Activated naive CD4-positive, alpha-beta T cell treated with anti-CD3 and anti-CD28 coated beads, Interleukin-2, amount 50 U/mL, for 16 hours (primary cell): ENCODE measurements at regions not wholly inside any gene's neighbourhood (a gene's known extent, or its start where the extent isn't known, plus 50 kb on each side); places are given as distances from the start of the nearest gene placed in this dataset.

Experiments used
- DNase-seq: peaks from one replicate; pipeline ENCODE4 v3.0.0-alpha.2; 2020

DNA sequence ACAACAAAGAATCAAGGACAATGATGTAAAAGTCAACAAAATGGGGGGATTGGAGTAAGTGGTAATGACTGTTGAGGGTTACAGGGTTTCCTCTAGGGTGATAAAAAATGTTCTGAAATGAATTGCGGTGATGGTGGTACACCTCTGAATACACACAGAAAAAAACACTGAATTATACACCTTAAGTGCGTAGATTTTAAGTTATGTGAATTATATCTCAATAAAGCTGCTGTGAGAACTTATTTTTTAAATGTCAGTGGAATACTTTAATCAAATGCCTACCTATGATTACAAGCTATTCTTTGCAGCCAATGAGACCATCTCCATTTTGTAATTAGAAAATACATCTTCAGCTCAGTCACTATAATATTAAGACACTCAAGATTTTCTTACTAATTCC, 53.5 kb downstream of the ZNF608 start:
- DNase-seq: no peak

DNA sequence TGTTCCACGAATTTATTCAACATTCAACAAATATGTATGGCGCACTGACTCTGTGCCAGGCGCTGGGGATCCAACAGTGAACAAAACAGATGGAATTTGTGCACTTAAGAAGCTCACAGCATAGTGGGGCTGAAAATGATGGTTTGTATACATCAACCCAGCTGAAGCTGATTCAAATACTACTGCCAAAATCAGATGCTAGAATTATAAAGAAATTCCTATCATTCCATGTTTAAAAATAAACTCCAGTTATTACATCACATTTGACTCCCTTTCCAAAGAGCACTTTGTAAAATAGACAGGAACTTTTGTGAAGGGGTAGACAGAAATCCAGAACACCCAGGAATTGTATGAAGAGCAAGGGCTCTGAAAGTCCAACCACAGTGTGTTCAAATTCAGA, 54.1 kb downstream of the ZNF608 start:
- DNase-seq: no peak

DNA sequence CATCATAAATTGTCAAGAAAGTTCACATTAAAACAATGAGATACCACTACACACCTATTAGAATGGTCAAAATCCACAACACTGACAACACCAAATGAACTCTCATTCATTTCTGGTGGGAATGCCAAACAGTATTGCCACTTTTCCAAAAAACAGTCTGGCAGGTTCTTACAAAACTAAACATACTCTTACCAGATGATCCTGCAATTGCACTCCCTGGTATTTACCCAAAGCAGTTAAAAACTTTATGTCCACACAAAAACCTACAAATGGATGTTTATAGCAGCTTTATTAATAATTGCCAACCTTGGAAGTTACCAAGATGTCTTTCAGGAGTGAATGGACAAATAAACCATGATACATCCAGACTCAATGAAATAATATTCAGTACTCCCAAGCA, 56.8 kb downstream of the ZNF608 start:
- DNase-seq: no peak

DNA sequence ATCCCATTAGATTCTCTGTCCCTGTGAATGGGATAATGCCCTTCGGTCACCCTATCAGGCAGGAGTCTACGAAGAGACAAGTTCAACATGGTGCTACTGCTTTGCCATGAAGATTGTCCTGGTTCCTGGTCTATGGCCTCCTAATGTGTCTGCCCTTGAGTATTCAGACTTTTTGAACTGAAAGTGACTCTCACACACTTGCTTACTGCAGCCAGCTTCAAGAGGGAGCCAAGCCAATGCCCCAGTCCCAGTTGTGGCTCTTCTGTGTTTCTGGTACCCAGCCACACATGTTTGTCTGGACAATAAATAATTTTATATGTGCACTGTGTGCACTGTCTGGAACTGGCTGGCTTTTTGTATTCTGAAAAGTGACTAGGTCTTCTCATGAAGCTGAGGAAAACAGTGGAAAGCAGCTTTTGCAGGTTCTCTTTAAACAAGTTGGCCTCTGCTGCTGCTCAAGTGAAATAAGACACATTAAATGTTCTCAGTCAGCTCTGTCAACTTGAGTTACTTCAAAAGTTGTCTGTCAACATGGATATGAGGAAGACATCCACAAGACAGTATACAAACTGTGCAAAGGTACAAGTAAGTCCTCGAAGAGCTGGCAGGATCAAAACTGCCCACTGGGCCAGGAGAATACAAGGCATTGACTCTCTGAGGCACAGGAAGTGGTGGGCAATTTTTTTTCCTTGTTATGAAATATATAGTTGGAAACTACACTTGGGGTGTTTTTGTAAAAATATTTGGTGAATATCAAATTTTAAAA, 60.0 kb downstream of the ZNF608 start:
- DNase-seq: no peak

DNA sequence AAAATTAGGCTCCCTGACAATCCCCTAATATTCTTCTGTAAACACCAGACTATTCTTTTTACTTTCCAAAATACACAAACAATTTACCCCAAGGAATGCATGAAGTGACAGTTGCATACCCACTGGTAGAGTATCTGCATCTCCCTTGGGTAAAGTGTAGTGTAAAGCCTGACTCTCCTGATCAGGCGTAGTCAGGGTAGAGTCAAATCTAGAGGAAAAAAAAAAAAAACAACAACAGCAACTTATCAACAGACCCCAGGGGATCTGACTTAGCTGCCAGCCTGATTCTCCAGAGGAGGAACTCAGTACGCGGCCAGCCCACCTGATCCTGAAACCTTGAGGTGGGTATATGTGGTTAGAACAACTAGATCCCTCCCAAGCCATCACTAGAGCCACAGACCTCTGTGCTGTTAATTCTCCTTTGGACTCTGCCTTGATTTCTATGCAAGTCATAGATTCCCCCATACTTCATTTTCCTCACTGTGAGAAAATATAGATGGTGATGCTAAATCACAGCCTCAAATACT, 61.0 kb downstream of the ZNF608 start:
- DNase-seq: no peak

DNA sequence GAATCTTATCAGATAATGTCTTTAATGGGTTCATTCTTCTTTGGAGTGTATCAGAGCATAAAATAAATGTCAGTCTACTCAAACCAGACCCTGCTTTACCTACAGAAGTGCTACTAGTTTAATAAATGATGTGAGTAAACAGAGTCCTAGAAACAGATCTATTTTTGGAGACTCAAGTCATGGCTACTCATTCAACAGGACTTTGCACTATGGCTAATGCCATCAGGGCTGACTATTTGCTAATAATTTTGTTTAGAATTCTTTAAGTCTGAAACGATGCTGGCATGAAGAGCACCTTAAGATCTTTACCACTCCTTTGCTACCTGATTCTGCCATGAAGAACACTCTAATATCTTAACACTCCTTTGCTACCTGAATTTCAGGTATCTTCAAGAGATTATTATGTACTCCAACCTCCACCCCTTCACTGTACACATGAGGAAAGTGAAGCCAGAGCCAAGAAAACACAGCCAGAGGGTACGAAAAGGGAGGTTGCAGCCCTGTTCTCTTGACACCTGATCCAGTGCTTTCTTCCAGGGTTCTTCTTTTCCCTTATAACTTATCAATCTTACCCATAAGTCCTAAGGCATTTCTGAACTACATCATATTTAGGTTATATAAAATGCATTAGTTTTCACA, 62.4 kb downstream of the ZNF608 start:
- no peak for DNase-seq

DNA sequence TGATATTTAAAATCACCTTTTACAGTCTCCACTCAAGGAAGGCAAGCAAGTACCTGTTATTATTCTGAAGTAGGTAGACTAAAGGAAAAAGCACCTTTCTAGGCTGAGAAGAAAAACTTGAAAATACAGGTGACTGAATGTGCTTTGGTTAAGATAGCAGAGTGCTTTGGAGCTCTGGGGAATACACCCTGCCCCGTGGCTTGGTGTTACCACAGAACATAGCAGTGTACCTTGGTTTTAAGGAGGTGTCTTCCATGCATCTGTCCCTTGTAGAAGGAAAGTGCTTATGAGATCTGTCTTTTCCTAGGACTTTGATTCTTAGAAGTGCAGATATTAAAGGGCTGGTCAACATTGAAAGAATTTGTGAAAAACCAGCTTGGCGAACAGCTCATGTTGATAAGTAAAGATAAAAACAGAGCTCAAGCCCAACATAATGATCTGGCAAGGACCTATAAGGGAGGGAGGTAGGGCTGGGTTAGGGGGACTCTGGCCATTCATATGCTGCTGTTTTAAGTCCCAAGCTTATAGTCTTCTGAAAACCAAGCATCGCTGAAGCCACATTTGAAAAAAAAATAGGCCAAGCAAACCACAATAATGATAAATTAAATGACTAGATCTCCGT, 66.8 kb downstream of the ZNF608 start:
- no peak for DNase-seq

DNA sequence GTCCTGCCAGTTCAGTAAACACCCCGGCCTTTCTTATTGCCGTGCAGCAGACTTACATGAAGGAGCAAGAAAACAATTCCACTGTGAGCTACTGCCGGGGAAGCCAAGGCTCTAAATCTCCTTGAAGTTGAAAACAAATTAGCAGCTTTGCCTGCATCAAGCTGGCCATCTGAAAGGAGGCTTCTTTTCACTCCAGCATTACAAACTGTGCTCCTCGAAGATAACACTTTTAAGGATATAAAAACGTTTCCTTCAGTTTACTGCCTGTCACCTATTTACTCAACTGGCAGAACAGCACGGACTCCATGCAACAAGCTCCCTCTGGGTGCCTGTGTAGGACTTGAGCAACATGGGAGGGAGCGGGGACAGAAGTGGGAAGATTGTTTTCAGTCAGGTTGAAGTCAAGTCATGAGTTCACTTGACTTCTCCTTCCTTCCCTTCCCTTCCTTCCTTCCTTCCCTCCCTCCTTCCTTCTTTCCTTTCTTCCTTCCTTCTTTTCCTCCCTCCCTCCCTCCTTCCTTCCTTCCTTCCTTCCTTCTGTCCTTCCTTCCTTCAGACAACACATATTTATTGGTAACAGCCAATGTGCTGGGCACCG, 67.4 kb downstream of the ZNF608 start:
- DNase-seq: no peak

DNA sequence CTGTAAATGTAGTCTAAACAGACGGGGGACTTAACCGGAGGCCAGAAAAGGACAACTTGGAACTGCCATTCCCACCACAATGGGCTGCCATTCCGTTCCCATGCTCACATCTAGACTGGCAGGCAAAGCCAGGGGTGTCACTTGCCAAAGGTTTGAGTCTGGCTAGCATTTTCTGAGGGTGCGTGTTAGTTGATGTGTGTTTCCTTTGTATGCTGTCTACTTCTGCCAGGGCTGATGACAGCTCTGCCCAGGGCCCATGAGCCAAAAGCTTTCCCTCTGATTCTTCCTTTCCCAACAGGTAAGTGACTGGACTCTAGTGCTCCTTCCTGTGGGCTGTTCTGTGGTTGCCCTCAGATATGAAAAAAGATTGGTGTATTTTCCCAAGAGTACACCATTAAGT, 68.0 kb downstream of the ZNF608 start:
- DNase-seq: no peak

DNA sequence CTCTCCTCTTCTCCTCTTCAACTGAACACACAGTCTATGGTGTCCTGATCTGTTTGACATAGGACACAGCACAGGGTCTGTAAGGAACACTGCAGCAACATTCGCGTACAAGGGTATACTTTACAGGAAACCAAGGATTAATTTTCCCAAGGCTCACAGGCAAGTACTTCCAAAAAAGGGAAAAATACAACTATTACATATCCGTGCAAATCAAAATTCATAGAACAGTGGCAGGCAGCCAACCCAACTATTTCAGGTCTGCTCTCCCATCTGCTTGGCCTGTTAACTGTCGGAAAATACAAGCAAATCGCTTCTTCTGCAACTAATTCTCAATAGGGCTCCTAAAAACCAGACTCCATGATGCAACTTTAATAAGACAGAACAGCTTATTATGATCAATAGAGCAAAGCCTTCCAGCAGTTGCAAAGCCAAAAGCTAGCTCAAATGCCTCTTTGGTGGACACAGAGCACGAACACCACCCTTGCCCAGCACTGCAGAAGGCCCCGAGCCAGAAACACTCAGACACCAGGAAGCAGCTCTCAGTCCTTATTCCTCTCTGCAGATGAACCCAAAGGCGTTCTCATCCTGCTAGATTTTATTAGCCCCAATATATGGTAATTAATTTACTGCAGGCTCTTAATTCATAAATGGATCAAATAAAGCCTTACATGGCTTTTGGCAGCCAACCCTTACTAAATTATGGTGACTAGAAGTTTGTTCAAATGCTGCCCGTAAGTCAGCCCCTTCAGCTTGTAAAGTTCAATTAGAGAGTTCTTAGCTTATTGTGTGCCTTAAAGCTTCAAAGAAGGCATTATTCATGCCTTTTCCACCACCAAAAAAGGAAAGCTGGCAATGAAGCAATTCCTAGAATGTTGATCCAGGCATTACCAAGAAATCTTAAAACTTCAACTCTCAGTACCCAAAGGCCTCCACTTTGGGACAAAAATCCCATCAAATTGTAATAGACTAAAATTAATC, 68.8 kb downstream of the ZNF608 start:
- DNase-seq: no peak

DNA sequence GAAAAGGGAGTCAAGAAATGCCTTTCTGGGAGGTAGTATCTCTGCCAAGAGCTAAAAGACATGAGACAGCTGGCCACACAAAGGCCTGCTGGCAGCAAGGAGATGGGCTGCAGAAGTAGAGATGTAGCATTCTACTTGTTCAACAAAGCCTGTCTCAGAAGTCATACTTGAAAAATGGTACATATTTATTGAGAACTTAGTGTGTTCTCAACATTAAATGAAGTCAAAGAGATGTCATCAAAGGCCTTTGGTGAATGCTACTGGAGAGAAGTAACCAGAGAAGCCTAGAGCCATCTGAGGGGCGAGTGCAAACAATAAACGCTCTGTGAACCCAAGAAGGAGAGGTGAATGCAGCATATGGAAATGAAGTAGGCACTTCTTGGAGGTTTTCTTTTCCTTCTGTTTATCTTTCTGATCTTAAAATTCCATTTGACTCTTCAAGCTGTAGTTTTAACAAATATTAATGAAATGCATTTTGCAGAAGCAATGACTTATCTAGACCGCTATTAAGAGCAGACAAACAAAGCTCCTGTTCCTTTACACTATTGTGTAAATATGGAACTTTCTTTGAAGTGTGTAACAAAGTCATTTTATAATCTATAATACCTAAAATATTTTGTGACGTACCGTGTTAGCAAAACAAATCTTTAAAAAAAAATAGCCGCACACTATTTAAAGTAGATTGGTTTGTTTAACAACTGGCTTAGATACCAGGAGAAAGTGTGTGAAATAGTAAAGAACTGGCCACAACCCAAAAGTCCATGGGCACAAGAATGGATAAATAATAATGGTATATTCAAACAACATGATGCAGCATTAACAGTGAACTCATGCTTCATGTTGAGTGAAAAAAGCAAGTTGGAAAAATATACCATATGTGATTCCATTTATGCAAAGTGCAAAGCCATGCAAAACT, 70.2 kb downstream of the ZNF608 start:
- no peak for DNase-seq

DNA sequence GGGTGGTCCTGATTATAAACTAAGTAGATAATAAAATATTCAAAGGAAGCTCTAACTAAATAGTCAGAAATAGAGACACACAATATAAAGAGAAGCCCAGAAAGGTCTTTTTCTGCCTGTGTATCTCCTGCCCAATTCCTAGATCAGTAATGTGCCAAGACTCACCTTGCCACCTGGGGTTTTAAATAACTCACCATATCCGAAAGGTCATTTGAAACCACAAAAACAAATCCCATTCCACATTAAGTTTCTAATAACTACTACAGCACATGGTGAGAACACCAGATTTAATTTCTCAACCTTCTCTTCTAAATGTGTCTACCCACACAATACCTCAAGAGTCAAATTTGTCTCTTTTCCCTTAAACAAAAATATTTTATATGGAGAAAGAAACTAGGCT, 75.2 kb downstream of the ZNF608 start:
- no peak for DNase-seq

DNA sequence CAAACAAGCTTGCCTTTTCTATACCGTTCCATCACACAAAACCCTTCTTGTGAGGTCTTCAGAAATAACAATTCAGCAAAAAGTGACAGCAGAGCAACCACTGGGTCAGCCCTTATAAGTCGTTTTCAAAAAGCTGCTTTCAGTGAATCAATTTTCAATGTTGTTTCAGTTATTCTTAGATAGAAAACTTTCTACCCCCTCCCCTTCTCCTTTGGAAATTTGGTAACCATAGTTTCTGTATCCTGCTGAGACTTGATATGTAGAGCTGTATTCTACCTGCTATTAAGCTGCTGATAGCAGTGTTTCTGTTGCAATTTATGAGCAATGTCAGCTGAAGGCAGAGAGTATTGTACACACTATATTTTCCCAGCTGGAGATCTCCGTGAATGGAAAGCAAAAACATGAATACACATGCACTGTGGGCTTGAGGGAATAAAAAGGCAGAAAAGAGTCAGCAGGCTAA, 75.7 kb downstream of the ZNF608 start:
- DNase-seq: no peak

DNA sequence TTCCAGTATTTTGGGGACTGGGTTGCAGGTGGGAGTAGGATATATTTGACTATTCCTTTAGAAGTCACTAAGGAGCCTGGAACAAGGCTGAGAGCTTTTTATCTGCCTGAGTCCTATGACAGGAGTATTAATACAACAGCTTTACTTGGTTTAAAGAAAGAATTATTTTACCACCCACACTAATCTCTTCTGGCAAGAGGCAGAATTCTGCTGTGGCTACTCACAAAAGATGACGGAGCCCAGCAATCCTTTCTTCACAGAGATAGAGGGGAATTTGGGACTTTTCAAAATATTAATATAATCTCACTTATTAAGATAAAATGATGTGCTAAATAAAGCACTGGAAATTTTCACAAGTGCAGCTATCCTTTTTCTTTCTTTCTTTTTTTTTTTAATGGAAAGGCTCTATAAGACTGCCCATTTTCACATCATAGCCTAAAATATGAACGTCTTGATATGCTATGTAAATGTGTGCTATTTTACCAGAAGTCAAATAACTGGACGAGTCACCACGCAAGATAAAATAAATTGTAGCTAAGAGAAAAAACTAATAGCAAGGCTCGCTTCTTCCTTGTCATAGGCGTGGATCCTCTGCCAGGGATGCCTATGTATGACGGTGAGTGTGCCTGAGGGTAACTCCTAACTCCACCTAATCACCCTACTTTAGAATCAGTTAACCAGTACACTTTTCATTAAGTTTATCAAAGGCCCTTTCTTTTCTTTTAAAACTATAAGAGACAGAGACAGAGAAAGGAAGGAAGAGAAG, 76.3 kb downstream of the ZNF608 start:
- no peak for DNase-seq

DNA sequence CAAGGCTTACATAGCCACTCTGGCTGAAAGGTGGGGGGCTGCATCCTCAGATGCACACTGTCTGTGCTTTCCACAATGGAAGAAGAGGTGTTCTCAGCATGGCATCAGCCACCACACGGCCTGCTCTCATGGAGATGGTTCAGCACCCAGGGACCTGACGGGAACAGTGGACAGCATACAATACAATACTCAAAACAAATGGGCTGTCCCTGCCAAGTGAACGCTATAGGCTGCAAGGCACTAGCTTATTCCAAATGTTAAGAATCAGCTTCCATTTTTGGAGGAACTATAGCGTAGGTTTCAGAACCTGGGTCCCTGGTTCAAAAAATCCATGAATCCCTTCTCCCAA, 77.2 kb downstream of the ZNF608 start:
- DNase-seq: no peak

DNA sequence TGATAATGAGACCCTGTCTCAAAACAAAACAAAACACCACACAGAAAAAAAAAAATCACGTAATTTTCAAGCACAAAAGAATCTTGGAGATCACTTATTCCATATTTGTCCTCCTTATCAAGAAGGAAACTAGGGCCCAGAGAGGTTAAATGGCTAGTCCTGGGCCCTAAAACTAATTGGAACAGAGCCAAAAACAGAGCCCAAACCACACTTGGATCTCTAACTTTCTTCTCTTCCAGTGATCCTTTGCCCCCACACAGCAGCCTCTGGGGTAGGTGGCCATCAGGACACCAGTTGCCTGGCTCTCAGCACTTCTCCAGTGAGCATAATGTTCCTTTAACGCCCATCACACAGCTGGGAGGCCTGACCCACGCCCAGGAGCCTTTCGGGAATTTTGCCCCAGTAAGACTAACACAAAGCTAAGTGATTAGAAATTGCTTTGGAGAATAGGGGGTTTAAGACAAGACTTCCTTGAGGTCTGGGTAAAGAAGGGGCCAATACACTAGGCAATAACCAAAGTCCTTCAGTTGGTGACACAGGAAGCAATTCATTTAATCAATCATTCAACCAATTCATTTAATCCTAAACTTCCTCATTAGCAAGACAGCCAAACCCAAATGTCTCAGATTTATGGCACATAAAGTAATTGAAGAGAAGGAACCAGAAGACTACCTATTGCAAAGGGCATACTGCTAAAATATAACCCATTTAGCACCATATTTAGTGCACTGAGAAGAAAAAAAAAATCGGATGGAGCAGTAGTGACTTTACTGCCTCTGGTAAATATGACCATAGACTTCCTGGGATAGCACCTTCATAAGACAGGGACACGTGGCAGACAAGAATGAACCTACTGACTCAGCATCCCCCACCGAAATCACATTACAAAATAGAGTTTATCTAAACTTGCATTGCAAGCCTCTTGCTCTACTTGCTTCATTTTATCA, 77.8 kb downstream of the ZNF608 start:
- no peak for DNase-seq

DNA sequence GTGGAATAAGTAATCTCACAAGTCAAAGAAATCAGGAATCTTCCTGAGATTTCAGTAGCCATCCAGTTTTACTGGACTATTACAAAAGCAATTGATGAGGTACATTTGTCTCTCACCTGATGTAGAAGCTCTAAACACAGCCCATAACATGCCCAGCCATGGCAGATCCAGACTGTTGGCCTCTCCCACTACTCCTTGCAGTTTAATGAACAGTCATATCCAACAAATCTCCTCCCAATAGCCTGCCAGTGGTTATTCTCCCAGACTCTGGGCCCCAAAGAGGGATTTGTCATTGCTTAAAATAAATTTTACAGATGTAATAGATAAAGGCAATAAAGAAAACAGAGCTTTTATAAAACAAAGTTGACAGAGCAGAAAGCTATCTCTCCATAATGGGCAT, 80.8 kb downstream of the ZNF608 start:
- DNase-seq: no peak

DNA sequence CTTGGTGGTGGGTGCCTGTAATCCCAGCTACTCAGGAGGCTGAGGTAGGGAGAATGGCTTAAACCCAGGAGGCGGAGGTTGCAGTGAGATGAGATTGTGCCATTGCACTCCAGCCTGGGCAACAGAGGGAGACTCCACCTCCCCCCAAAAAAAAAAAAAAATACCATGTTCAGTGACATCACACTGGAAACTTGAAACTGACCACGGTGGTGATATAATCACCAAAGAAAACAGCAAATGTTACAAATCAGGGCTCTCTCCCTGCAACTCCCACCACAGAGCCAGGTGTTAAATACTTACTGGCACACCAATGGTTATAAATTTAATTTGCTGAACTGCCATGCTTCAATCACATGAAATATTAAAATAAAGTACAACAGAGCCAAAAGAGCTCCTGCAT, 81.4 kb downstream of the ZNF608 start:
- DNase-seq: no peak

DNA sequence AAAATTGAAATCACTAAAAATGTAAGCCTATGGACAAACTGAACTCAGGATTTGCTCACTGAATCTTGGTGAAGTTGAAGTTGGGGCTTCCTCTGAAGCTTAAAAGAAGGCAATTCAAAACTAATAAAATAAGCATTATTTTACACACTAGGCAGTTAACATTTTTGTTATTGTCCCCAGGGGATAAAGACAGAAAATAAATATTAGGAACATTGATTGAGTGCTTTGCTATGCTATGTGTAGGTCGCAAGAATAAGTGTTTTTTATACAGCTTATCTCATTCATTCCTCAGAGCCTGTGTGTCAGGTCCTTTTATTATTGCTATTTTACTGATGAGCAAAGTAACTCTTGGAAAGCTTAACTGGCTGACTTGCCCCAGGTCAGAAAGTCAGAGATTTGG, 82.2 kb downstream of the ZNF608 start:
- no peak for DNase-seq
